HG03097 (cell line): ENCODE measurements at regions not wholly inside any gene's neighbourhood (a gene's known extent, or its start where the extent isn't known, plus 50 kb on each side); places are given as distances from the start of the nearest gene placed in this dataset.
A peak's percentile ranks its signal among the peaks of the same experiment; 100 is the strongest.
"Not testable (repeated sequence)": the region's sequence is repeated elsewhere in the genome, so short reads cannot be mapped to it uniquely, and the experiment has no call there.

ENCODE experiments used
- ATAC-seq: cut with Tn5 transposase; IDR thresholded peaks from one replicate; pipeline ENCODE4 v1.9.1; 2021; ENCODE audit not compliant: unreplicated experiment, low FRiP score

GRCh38 chr3:153221748-153222162 lies 59.7 kb downstream of the RAP2B start:
- ATAC-seq = peak; percentile 99

GRCh38 chr3:153226877-153227276 lies 64.9 kb downstream of the RAP2B start:
- not testable (repeated sequence) for ATAC-seq

GRCh38 chr3:153230427-153230826 lies 68.4 kb downstream of the RAP2B start:
- ATAC-seq = not testable (repeated sequence)

GRCh38 chr3:153231245-153231644 lies 69.2 kb downstream of the RAP2B start:
- not testable (repeated sequence) for ATAC-seq

- not testable (repeated sequence) for ATAC-seq
Measured at GRCh38 chr3:153232050-153232752, 70.2 kb downstream of the RAP2B start.

- no peak for ATAC-seq
Measured at GRCh38 chr3:153232851-153233271, 70.8 kb downstream of the RAP2B start.

GRCh38 chr3:153233986-153234385 lies 72.0 kb downstream of the RAP2B start:
- ATAC-seq = no peak

- no peak for ATAC-seq
Measured at GRCh38 chr3:153242896-153243295, 80.9 kb downstream of the RAP2B start.

- no peak for ATAC-seq
Measured at GRCh38 chr3:153244961-153245360, 82.9 kb downstream of the RAP2B start.

- ATAC-seq = no peak
Measured at GRCh38 chr3:153245661-153246060, 83.6 kb downstream of the RAP2B start.

- ATAC-seq = no peak
Measured at GRCh38 chr3:153246331-153246730, 84.3 kb downstream of the RAP2B start.

GRCh38 chr3:153246806-153247205 lies 84.8 kb downstream of the RAP2B start:
- ATAC-seq = no peak

- ATAC-seq = no peak
Measured at GRCh38 chr3:153247331-153248330, 85.6 kb downstream of the RAP2B start.

GRCh38 chr3:153248835-153249234 lies 86.8 kb downstream of the RAP2B start:
- not testable (repeated sequence) for ATAC-seq

GRCh38 chr3:153249906-153250305 lies 87.9 kb downstream of the RAP2B start:
- ATAC-seq = no peak

- ATAC-seq = no peak
Measured at GRCh38 chr3:153250446-153250845, 88.4 kb downstream of the RAP2B start.

GRCh38 chr3:153252963-153253362 lies 90.9 kb downstream of the RAP2B start:
- ATAC-seq = no peak

GRCh38 chr3:153254361-153254760 lies 92.3 kb downstream of the RAP2B start:
- ATAC-seq = no peak

GRCh38 chr3:153257673-153258351 lies 95.8 kb downstream of the RAP2B start:
- no peak for ATAC-seq

- ATAC-seq = no peak
Measured at GRCh38 chr3:153259956-153260355, 97.9 kb downstream of the RAP2B start.

GRCh38 chr3:153260681-153261080 lies 98.7 kb downstream of the RAP2B start:
- no peak for ATAC-seq
